ENCODE measurements at regions not wholly inside any gene's neighbourhood (a gene's known extent, or its start where the extent isn't known, plus 50 kb on each side); places are given as distances from the start of the nearest gene placed in this dataset.
"Not testable (repeated sequence)": the region's sequence is repeated elsewhere in the genome, so short reads cannot be mapped to it uniquely, and the experiment has no call there.

DNA sequence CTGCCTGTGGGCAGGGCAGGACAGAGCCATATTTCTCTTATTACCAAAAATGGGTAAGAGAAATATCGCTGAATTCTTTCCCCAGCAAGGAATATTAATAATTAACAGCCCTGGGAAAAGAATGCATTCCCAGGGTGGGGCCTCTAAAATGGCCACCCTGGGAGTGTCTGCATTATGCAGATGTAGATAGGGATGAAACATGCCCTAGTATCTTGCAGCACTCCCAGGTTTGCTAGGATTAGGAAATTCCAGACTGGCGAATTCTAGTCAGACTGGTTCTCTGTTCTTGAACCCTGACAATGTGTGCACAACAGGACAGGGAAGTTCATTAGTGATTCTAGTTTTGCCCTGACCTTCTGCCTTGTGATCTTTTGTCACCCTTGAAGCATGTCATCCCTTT, 1069.3 kb downstream of the CDH9 start:
- TF ChIP-seq, protein P1, sequence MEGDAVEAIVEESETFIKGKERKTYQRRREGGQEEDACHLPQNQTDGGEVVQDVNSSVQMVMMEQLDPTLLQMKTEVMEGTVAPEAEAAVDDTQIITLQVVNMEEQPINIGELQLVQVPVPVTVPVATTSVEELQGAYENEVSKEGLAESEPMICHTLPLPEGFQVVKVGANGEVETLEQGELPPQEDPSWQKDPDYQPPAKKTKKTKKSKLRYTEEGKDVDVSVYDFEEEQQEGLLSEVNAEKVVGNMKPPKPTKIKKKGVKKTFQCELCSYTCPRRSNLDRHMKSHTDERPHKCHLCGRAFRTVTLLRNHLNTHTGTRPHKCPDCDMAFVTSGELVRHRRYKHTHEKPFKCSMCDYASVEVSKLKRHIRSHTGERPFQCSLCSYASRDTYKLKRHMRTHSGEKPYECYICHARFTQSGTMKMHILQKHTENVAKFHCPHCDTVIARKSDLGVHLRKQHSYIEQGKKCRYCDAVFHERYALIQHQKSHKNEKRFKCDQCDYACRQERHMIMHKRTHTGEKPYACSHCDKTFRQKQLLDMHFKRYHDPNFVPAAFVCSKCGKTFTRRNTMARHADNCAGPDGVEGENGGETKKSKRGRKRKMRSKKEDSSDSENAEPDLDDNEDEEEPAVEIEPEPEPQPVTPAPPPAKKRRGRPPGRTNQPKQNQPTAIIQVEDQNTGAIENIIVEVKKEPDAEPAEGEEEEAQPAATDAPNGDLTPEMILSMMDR (IDR thresholded peaks at IDR 0.05), result not testable (repeated sequence)
- TF ChIP-seq POLR2A (IDR thresholded peaks at IDR 0.05), result not testable (repeated sequence)

Measured in prostate gland (tissue), 2 donors.